ENCODE measurements at regions not wholly inside any gene's neighbourhood (a gene's known extent, or its start where the extent isn't known, plus 50 kb on each side); places are given as distances from the start of the nearest gene placed in this dataset.
"Not testable (repeated sequence)": the region's sequence is repeated elsewhere in the genome, so short reads cannot be mapped to it uniquely, and the experiment has no call there.

DNA sequence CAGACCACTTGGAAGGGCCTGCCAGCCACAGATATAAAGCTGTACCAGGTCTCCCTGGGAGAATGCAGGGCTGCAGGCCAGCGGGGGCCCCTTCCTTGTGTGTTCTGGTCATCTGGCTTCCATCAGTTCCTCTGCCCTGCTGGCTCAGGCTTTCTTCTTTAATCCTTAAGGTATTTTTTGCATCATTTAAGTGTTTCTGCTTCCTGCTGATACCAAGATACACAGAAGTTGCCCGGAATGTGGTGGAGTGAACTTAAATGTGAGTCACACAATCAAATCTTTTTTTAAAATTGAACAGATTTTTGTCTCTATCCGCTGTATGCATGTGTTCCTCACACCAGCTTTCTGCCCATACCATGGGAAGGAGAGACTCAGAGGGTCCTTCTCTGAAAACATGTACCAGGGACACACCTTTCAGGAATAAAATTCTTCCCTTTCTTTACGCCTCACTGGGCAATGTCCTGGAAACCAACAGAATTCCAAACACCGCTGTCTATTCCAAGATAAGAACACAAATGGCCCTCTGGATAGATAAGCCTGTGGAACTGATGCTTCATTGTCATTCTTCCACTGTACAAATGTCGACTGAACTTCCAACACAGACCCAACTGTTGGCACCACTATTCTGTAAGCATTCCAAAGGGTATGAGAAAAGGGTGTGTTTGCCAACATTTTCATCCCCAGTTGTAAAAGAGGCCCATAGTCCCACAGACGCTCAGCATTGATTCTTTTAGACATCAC lies 206.2 kb upstream of the MYLIP start:
- no peak for DNase-seq

DNA sequence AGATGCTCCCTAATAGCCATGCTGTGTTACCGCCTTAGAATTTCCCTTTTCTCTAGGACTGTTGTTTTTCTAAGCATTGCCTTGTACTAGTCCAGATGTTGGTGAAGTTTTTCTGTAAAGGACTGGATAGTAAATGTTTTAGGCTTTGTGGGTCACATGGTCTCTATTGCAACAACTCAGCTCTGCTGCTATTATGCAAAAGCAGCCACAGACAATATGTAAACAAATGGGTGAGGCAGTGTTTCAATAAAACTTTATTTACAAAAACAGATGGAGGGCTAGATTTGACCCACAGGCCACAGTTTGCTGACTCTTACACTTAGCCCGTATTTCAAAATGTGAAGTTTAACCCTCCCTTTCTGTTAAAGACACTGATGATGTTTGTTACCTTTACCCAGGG lies 207.6 kb upstream of the MYLIP start:
- DNase-seq, result no peak

DNA sequence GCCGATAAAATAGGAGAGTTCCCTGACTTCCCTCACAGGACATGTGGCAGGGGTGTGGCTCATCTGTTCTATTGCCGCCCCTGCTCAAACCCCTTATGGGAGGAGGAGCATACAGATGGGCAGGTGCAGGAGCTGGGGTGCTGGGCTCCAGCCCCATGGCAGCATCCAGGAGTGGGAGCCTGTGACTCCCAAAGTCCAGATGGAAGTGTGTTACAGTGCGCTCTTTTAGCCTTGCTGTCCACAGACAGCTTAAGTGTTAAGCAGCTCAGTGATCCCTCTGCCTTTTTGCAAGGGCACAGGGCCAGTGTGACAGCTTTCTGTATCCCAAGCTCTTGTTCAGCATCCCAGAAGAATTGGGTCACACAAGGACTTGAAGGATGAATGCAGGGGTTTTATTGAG lies 212.3 kb upstream of the MYLIP start:
- no peak for DNase-seq

DNA sequence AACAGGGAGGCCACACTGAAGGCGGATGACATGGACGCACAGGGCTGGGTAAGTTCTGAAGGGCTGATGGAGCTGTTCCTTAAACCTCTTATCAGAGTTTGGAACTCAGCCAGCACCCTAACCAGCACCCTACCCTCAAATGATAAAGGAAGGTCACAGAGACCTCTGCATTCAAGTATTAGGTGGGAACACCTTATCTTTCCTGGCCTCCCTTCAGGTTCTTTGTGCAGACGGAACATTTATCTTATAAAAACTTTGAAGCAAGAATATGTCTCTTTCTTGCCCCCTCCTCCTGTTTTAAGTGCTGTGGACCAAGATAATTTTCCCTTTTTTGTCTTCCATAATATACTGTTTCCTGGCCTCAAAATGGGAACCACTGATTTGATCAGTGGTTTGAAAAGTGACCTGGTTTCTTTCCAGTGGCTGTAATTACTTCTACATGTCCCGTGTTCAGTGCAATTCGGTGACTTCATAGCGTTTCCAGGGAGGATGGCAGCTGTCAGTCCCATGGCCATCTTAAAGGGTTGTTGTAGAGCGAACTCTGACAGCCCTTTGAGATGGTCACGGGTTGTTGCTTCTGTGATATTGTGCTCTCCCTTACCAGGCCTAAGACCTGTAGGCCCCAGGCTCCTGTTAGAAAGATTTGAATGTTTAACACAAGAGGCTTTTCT lies 213.2 kb upstream of the MYLIP start:
- DNase-seq, result no peak

DNA sequence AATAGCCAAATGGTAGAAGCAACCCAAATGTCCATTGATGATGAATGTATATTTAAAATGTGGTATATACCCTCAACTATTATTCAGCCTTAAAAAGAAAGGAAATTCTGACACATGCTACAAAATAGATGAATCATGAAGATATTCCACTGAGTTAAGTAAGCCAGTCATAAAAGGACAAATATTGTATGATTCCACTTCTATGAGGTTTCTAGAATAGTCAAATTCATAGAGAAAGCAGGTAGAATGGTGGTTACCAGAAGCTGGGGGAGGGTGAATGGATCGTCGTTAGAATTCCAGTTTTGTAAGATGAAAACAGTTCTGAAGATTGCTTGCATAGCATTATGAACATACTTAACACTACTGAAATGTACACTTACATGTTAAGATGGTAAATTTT lies 214.3 kb upstream of the MYLIP start:
- no peak for DNase-seq

DNA sequence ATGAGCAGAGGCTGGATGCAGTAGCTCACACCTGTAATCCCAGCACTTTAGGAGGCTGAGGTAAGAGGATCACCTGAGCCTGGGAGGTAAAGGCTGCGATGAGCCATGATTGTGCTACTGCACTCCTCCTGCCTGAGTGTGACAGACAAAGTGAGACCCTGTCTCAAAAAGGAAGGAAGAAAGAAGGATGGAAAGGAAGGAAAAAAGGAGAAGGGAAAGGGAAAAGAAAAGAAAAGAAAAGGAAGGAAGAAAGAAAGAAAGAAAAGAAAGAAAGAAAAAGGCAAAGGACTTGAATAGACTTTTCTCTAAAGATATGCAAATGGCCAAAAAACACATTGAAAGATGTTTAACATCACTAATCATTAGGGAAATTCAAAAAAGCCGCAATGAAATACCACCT lies 215.3 kb upstream of the MYLIP start:
- no peak for DNase-seq

DNA sequence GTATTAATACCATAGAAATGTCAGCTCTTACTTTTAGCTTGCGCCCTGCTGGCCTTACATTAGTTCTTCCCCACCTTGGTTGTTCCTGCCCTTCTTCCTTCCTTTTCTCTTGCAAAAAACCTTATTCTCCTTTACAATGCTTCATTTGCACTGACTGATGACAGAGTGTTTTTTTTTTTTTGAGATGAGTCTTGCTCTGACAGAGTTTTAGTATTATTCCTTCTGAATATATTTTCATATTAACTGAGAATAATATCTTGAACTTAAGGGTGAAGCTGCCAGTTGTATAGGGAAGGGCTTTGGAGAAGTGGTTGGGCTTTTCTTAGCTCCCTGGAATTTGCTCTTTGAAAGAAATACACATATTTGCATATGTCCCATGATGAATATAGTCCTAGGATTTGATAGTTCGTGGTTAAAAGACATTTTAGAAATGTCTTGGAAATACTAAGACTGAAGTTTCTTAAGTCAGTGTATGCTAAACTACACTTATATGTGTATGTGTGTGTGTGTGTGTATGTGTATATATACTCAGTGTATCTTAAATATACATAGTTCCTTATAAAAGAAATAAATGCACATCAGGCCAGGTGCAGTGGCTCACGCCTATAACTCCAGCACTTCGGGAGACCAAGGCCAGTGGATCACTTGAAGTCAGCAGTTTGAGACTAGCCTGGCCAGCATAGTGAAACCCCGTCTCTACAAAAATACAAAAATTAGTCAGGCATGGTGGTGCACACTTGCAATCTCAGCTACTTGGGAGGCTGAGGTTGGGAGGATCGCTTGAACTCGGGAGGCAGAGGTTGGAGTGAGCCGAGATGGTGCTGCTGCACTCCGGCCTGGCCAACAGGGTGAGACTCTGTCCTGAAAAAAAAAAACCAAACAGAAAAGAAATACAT lies 216.1 kb upstream of the MYLIP start:
- DNase-seq, result no peak

DNA sequence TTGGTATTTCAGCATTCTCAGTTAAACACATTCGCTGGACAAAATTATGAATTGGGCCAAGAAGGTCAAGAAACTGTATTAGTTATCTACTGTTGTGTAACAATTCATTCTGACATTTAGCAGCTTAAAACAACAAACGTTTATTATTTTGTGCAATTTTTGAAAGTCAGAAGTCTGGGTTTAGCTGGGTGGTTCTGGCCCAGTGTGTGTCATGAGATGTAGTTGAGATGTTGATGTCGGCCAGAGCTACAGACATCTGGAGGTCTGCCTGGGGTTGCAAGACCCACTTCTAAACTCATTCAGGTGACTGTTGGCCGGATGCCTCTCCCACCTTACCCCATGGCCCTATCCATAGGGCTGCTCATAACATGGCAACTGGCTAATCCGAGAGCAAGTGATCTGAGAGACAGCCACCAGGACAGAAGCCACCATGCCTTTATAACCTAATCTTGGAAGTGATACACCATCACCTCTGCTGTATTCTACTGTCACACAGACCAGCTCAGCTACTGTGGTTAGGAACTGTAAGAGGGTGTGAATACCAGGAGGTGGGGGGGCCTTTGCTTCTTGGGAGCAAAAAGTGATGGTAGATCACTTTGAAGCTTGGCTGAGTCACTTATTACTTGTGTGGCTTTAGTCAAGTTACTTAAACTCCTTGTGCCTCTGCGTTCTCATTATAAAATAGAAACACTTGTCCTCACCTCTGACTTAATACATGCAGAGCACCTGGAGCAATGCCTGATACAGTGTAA lies 217.0 kb upstream of the MYLIP start:
- DNase-seq, result no peak

DNA sequence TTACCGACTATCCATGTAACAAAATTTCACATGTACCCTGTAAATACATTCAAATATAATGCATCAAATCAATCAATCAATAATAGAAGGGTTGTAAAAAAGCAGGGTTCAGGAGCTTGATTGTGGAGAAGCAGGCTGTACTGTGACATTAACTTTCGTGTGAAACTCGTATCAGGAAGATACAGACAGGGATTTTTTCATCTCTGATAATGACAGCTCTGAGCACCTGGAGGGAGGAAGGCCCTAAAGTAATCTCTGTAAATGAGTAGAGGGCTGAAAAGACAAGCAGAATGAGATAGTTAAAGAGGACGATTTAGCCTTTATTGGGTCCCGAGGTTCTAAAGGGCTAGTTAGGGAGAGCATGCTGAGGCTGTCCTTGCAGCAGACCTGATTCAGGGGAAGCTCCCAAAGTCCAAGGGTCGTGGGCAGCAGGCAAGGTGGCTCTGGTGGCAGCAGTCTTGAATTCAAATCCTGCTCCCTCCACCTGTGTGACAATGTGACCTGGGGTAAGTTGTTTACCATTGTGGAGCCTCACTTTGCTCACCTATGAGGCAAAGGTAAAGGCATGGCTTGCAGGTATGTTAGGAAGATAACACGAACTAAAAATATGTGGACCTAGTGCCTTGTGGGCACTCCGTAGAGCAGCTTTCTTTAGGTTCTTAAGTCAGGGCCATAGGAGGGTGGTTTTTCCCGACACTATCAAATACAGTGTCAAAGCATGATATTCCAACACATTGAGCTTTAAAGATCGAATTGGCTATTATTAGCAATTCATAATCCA lies 219.4 kb upstream of the MYLIP start:
- DNase-seq, result no peak

DNA sequence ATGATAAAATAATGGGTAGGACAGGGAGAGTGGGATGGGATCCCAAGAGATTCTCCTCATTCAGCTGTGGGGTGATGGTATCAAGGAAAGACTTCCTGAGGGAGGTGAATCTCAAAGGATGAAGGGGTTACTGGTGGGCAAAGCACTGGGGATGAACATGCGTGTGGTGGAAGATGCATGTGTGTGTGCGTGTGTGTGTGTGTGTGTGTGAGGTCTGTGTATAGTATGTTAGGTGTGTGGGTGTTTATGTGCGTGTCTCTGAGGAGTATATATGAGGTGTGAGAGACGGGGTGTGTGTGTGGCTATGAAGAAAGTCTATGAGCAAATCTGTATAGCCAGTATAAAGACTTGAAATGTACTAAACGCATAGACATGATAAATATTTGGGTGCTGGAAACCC lies 220.0 kb upstream of the MYLIP start:
- no peak for DNase-seq

DNA sequence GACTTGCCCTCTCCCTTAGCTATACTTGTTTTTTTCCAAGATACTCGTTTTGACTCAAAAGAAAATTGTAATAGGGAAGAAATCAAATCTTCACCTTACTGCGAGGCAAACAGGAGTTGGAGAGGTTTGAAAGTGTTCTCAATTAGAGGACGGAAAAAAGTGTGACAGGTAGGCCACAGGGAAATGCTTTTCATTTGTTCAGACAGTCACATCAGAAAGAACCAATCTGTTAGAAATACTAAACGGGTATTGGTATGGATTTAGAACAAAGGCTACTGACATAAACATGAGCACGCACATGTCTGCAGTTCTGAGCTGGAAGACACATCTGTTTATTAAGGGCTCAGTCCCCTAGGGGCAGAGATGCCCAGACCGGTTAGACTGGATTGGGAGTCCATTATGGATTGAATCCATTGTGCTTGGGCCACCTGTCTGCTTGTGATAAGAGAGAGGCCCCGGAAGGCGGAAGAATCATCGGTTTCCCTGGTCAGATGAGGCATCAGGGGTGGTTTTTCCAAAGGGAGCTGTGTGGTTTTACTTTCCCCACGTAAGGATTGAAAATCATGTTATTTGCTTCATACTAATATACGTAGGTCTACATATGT lies 220.9 kb upstream of the MYLIP start:
- DNase-seq, result no peak

DNA sequence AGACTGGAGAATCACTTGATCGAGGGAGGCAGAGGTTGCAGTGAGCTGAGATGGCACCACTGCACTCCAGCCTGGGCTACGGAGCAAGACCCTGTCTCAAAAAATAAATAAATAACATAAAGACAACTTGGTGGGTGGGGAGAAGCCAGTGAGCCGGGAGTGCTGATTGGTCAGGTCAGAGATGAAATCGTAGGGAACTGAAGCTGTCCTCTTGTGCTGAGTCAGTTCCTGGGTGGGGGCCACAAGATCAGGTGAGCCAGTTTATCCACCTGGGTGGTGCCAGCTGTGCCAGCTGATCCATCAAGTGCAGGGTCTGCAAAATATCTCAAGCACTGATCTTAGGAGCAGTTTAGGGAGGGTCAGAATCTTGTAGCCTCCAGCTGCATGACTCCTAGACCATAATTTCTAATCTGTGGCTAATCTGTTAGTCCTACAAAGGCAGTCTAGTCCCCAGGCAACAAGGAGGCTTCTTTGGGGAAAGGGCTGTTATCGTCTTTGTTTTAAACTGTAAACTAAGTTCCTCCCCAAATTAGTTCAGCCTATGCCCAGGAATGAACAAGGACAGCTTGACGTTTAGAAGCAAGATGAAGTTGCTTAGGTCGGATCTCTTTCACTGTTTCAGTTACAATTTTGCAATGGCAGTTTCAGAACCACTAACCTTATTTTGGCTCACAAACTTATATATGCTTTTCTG lies 221.5 kb upstream of the MYLIP start:
- DNase-seq, result not testable (repeated sequence)

DNA sequence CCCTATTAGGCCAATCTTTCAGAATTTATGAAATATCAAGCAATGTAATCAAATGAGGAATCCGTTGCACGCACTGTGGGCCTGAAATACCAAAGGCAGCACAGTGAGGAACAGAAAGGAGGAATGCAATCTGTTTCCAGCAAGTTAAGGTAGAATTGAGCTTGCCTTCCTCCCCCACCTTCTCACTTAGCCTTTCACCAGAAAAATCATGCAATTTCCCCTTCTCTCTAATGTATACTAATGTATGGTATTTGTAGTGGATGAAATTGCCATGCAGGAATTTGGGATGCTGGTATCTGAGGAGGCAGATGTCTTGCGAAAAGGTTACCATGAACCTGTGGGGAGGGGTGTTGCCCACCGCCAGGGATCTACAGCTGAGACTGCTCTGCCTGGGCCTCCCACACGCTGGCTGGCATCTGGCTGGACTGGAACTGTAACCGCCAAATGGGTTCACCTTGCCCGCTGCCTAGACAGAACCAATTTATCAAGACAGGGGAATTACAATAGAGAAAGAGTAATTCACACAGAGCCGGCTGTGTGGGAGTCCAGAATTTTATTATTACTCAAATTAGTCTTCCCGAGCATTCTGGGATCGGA lies 222.4 kb upstream of the MYLIP start:
- DNase-seq, result no peak

DNA sequence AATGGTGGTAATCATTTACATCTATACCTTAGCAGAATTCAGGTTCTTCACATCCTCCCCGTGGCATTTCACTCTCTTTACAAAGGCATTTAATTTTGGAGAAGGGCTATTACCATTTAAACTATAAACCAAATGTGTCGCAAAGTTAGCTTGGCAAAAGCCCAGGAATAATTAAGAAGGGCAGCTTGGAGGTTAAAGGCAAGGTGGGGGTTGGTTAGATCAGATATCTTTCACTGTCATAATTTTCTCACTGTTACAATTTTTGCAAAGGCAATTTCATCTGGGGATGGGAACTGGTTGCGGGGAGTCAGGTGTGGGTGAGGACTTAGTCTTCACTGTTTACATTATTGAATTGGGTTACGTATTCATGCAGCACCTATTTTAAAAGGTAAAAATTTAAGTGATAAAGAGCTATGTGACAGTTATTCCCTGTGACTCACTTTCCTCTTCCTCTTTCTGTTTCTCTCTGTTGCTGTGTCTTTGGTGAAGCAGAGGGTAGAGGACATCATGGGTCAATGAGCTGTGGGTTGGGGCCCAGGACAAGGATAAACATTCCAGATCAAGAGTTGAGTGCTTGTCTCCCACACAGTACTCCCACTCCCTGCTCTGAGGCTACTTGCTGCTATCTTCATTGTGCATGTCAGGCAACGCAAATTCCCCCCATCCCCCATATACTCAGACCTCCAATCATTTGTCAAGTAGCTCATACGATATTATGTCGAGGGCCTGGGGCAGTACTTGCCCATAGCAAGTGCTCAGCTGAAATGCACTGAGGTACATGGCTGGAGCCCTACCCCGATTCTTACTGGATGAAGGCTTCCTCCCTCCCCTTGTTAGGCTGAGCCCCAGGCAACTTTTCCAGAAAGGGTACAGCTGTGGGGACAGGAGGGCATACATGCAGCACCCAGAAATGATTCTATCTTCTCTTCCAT lies 223.1 kb upstream of the MYLIP start:
- DNase-seq, result no peak

DNA sequence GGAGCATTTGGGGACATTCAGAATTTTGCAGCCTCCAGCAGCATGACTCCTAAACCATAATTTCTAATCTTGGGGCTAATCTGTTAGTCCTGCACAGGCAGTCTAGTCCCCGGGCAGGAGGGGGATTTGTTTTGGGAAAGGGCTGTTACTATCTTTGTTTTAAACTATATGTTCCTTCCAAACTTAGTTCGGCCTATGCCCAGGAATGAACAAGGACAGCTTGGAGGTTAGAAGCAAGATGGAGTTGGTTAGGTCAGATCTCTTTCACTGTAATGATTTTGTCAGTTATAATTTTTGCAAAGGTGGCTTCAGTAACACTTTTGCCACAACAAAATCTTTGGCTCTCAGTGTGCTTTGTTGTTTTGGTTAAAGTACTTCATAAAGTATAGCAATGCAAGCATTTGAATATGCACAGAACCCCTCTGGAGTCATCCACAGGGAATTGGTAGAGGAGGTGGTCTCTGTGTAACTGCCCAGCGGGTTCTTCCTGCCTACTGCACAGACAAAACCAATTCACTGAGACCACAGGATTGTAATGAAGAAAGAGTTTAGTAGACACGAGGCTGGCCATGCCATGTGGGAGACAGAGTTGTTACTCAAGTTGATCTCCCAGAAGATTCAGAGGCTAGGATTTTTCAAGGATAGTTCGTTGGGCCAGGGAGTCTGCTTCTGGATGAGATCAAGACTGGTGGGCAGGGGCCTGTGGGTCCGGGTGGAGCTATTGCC lies 224.1 kb upstream of the MYLIP start:
- no peak for DNase-seq

DNA sequence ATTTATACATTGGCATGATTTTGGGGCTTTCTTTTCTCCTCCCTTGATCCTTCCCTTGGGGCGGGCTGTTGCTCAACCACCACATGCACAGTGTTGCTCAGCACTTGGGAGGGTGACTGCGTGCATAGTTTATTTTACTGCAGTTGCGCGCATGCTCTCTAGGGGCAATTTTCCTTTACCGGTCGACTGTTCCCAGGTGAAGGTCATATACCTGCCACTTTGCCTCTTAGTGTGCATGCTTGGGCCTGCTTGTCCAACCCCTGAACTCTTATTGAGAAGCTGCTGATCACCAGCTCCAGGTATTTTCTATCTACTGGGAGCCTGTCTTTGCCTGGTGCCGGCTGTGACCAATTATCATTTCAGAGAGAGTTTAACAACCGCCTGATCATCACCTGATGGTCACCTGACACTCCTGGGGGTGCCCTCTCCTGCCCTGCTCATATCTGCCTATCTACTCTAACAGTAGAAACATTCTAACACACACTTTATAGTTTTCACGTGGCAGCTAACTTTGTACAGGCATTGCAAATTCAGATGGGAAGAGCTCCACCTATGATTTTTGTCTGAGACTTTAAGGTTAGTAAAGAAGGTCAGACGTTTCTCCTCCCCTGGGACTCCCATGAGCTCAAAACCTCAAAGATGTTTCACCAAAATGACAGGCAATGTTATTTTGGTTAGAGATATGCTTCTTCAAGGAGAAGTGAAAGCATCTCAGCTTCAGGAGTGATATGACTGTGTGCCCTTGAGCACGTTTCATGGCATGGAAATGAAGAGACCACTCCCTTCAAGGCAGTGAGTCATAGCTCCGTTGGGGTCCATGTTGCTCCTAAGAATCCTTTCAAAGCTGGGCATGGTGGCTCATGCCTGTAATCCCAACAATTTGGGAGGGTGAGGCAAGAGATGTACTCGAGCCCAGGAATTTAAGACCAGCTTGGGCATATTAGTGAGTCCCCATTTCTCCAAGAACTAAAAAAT lies 227.5 kb upstream of the MYLIP start:
- no peak for DNase-seq

DNA sequence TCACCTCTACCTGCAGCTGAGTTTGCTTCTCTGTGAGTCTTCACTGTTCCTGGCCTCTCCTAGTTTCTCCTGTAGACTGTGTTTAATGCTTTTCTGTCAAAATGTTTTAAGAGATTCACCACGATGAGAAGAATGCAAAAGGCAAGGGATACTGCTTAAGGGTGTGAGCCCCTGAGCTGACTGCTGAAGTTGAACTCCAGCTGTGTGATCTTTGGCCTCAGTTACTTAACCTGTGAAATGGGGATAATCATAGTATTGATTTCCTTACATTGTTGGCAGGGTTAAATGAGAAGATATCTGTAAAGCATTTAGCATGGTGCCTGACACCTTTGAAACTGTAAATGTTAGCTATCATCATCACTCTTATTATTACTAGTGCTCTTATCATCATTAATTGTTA lies 230.2 kb upstream of the MYLIP start:
- no peak for DNase-seq
